GM12891 (cell line): ENCODE measurements at regions not wholly inside any gene's neighbourhood (a gene's known extent, or its start where the extent isn't known, plus 50 kb on each side); places are given as distances from the start of the nearest gene placed in this dataset.

Experiments
- DNase-seq: peaks from one replicate; pipeline ENCODE4 v3.0.0; 2011; ENCODE audit warnings: low spot score; ENCODE audit not compliant: insufficient read length
- FAIRE-seq: peaks from 2 replicates; lab custom pipeline; 2011; peaks lifted over from hg19 to GRCh38; lab: Jason Lieb, UNC
- PAX5 ChIP-seq: IDR thresholded peaks from 2 replicates; pipeline ENCODE4 v1.6.1; 2011; ENCODE audit warnings: low read length, moderate library complexity, mild to moderate bottlenecking; ENCODE audit not compliant: insufficient read depth, severe bottlenecking
- POLR2A ChIP-seq: IDR thresholded peaks from 2 replicates; pipeline ENCODE4 v1.6.1; 2011; ENCODE audit warnings: low read depth, low read length, control low read depth
- POLR2AphosphoS5 ChIP-seq: IDR thresholded peaks from 2 replicates; pipeline ENCODE4 v1.6.1; 2011; ENCODE audit warnings: low read depth, low read length, control low read depth
- POU2F2 ChIP-seq: IDR thresholded peaks from 2 replicates; pipeline ENCODE4 v1.6.1; 2011; ENCODE audit warnings: low read depth, mild to moderate bottlenecking, control low read depth, low read length, moderate library complexity
- SPI1 ChIP-seq: IDR thresholded peaks from 2 replicates; pipeline ENCODE4 v1.6.1; 2011; ENCODE audit warnings: low read depth, low read length, control low read depth
- TAF1 ChIP-seq: IDR thresholded peaks from 2 replicates; pipeline ENCODE4 v1.6.1; 2011; ENCODE audit warnings: low read depth, low read length, control low read depth

- TF ChIP-seq POLR2AphosphoS5 (no peak), PAX5 (no peak), SPI1 (no peak), POLR2A (no peak)
- DNase-seq, result no peak
- FAIRE-seq, result no peak
Observed at GRCh38 chr10:8192301-8192700, 137.8 kb downstream of the GATA3 start.

- DNase-seq (no peak), FAIRE-seq (no peak)
- no peak for TF ChIP-seq TAF1
- no peak for TF ChIP-seq POU2F2
- TF ChIP-seq SPI1, result no peak
- no peak for TF ChIP-seq POLR2A
- TF ChIP-seq PAX5, result no peak
- no peak for TF ChIP-seq POLR2AphosphoS5
Observed at GRCh38 chr10:8193546-8193945, 139.1 kb downstream of the GATA3 start.

- TF ChIP-seq POLR2A, result no peak
- no peak for TF ChIP-seq PAX5
- no peak for TF ChIP-seq SPI1
- no peak for TF ChIP-seq POLR2AphosphoS5
- TF ChIP-seq POU2F2, result no peak
- no peak for TF ChIP-seq TAF1
- FAIRE-seq (no peak), DNase-seq (no peak)
Observed at GRCh38 chr10:8194050-8194449, 139.6 kb downstream of the GATA3 start.

GRCh38 chr10:8206882-8207281, 152.4 kb downstream of the GATA3 start:
- TF ChIP-seq TAF1 (no peak), PAX5 (no peak), POLR2AphosphoS5 (no peak), POLR2A (no peak), POU2F2 (no peak), SPI1 (no peak)
- FAIRE-seq (no peak), DNase-seq (no peak)

GRCh38 chr10:8211631-8212030, 157.1 kb downstream of the GATA3 start:
- FAIRE-seq (no peak), DNase-seq (no peak)
- no peak for TF ChIP-seq POLR2AphosphoS5
- no peak for TF ChIP-seq SPI1
- TF ChIP-seq POU2F2, result no peak
- no peak for TF ChIP-seq PAX5
- TF ChIP-seq TAF1, result no peak
- no peak for TF ChIP-seq POLR2A

- no peak for DNase-seq
- TF ChIP-seq TAF1 (no peak), POU2F2 (no peak), SPI1 (no peak), PAX5 (no peak), POLR2A (no peak), POLR2AphosphoS5 (no peak)
- FAIRE-seq, result no peak
Observed at GRCh38 chr10:8213735-8214134, 159.2 kb downstream of the GATA3 start.

- TF ChIP-seq TAF1 (no peak), POU2F2 (no peak), PAX5 (no peak), POLR2AphosphoS5 (no peak), SPI1 (no peak)
- no peak for DNase-seq
- FAIRE-seq, result no peak
Observed at GRCh38 chr10:8214587-8214986, 160.1 kb downstream of the GATA3 start.

GRCh38 chr10:8216893-8217292, 162.4 kb downstream of the GATA3 start:
- TF ChIP-seq POLR2A, result no peak
- no peak for TF ChIP-seq POU2F2
- no peak for TF ChIP-seq POLR2AphosphoS5
- TF ChIP-seq TAF1, result no peak
- no peak for TF ChIP-seq PAX5
- TF ChIP-seq SPI1, result no peak
- DNase-seq, result no peak
- no peak for FAIRE-seq

GRCh38 chr10:8221451-8221850, 167.0 kb downstream of the GATA3 start:
- FAIRE-seq (no peak), DNase-seq (no peak)
- TF ChIP-seq TAF1 (no peak), POU2F2 (no peak), POLR2AphosphoS5 (no peak), SPI1 (no peak), PAX5 (no peak), POLR2A (no peak)

GRCh38 chr10:8224591-8224990, 170.1 kb downstream of the GATA3 start:
- no peak for DNase-seq
- TF ChIP-seq TAF1, result no peak
- FAIRE-seq, result no peak
